Adrenal gland (tissue), 9 donors: ENCODE measurements at regions not wholly inside any gene's neighbourhood (a gene's known extent, or its start where the extent isn't known, plus 50 kb on each side); places are given as distances from the start of the nearest gene placed in this dataset.

Experiments used
- DNase-seq, 7 donors: peaks; one replicate each; pipeline ENCODE4 v3.0.0-alpha.2; 2019 to 2020
- H3K27ac ChIP-seq, 5 donors: fragments of 200-600 bp; sonication (generic) in 4 of 5; 1 replicate in 3 of 5; 2 replicates in 2 of 5; pipeline versions ENCODE4 v1.5.1 to v1.8.0; 2016 to 2020; ENCODE audit warnings: mild to moderate bottlenecking in 1 of 5
- H3K27me3 ChIP-seq: fragments of 200-600 bp; 2 replicates; pipeline ENCODE4 v1.8.0; 2021
- H3K36me3 ChIP-seq, 2 donors: fragments of 200-600 bp; replicated peaks in 1 of 2; 1 replicate in 1 of 2; 2 replicates in 1 of 2; pipeline versions ENCODE4 v1.5.1 to v1.8.0; 2018 to 2022
- H3K4me1 ChIP-seq, 2 donors: fragments of 200-600 bp; replicated peaks in 1 of 2; 1 replicate in 1 of 2; 2 replicates in 1 of 2; pipeline versions ENCODE4 v1.5.1 to v1.8.0; 2018 to 2021
- H3K4me3 ChIP-seq, 4 donors: fragments of 200-600 bp; sonication (generic) in 3 of 4; one replicate each; pipeline ENCODE4 v1.5.1; 2016 to 2018
- H3K9me3 ChIP-seq, 3 donors: fragments of 200-600 bp; sonication (generic) in 1 of 3; replicated peaks in 1 of 3; 1 replicate in 2 of 3; 2 replicates in 1 of 3; pipeline versions ENCODE4 v1.5.1 to v1.8.0; 2016 to 2021
- CTCF ChIP-seq, 6 experiments: fragments of 450-650 bp in 4 of 6; fragments of 200-600 bp in 2 of 6; sonication (generic) in 1 of 6; IDR thresholded peaks; 1 replicate in 5 of 6; 2 replicates in 1 of 6; pipeline versions ENCODE4 v1.5.1 to v1.8.0; 2016 to 2021; ENCODE audit warnings: antibody characterized with exemption in 6 of 6, mild to moderate bottlenecking in 2 of 6, moderate library complexity in 1 of 6
- POLR2A ChIP-seq, 2 donors: fragments of 450-650 bp; IDR thresholded peaks; one replicate each; pipeline ENCODE4 v1.6.1; 2017; ENCODE audit warnings: antibody characterized with exemption in 2 of 2, mild to moderate bottlenecking in 2 of 2, moderate library complexity in 1 of 2
- WGBS, 4 donors: extraction: QIAGEN DNeasy Blood & Tissue Kit in 2 of 4; methylation state at CpG; one replicate each; pipeline versions ENCODE4 v1.1.5 to v1.1.7; 2013 to 2017; 5-methylcytosine and 5-hydroxymethylcytosine counted together
- intact Hi-C, 2 donors: fragments of 100-400 bp; cut with DNase I; formaldehyde crosslinking; loops; one replicate each; pipeline versions ENCODE4 v1.14.1 to v1.15.0; 2022 to 2023
- donor health status: healthy with polysubstance abuse.
- donor health status: Bipolar disorder and iron deficiency.
- donor health status: DM: yes; HTN: yes; CAD: no.
- donor health status: DM: no; HTN: no; CAD: no.
- donor health status: DM: no; HTN: no; CAD: no.

GRCh38 chr1:230575886-230576500, 66.3 kb upstream of the COG2 start:
- Histone ChIP-seq H3K4me1 (peaks cover 4 to 6% of the 10 kb centered on the region in 2 donors), H3K9me3 (no peaks in the 10 kb centered on the region), H3K27me3 (no peaks in the 10 kb centered on the region), H3K36me3 (no peaks in the 10 kb centered on the region), H3K4me3 (no peak overlapping the region), H3K27ac (no peak overlapping the region)
- WGBS, 4 donors: 81 to 93% (median 90%) methylated on average over 3 of the region's 3 CpGs
- no peak for TF ChIP-seq CTCF (IDR thresholded peaks at IDR 0.05)
- TF ChIP-seq POLR2A (IDR thresholded peaks at IDR 0.05): no peak
- intact Hi-C loops: no loop called here
- DNase-seq: no peak

- TF ChIP-seq CTCF (IDR thresholded peaks at IDR 0.05): no peak
- TF ChIP-seq POLR2A (IDR thresholded peaks at IDR 0.05): no peak
- Histone ChIP-seq H3K27me3 (no peaks in the 10 kb centered on the region), H3K4me3 (no peak overlapping the region), H3K4me1 (peaks cover 4 to 6% of the 10 kb centered on the region in 2 donors), H3K27ac (no peak overlapping the region), H3K36me3 (no peaks in the 10 kb centered on the region), H3K9me3 (no peaks in the 10 kb centered on the region)
- DNase-seq: no peak
- WGBS, 4 donors: 80 to 93% (median 84%) methylated on average over 3 of the region's 3 CpGs
- intact Hi-C loops: no loop called here
These were observed 67.8 kb upstream of the COG2 start for GRCh38 chr1:230574502-230574901.

GRCh38 chr1:230573658-230574057, 68.6 kb upstream of the COG2 start:
- Histone ChIP-seq H3K9me3 (no peaks in the 10 kb centered on the region), H3K36me3 (no peaks in the 10 kb centered on the region), H3K4me3 (no peak overlapping the region), H3K27ac (no peak overlapping the region), H3K4me1 (peaks cover 4 to 6% of the 10 kb centered on the region in 2 donors), H3K27me3 (no peaks in the 10 kb centered on the region)
- no peak for DNase-seq
- no peak for TF ChIP-seq CTCF (IDR thresholded peaks at IDR 0.05)
- no peak for TF ChIP-seq POLR2A (IDR thresholded peaks at IDR 0.05)
- WGBS, 4 donors: 78 to 81% (median 80%) methylated on average over 3 of the region's 3 CpGs
- intact Hi-C loops: no loop called here

- no peak for TF ChIP-seq POLR2A (IDR thresholded peaks at IDR 0.05)
- TF ChIP-seq CTCF (IDR thresholded peaks at IDR 0.05): no peak
These were observed 69.9 kb upstream of the COG2 start for GRCh38 chr1:230572121-230573105.

More at GRCh38 chr1:230572121-230573105, 69.9 kb upstream of the COG2 start:
- Histone ChIP-seq H3K27me3 (no peaks in the 10 kb centered on the region), H3K36me3 (no peaks in the 10 kb centered on the region), H3K4me3 (peak overlapping the region in 1 of 4 donors; percentile 7), H3K27ac (no peak overlapping the region), H3K9me3 (no peaks in the 10 kb centered on the region), H3K4me1 (peaks cover 4 to 6% of the 10 kb centered on the region in 2 donors)
- no peak for DNase-seq
- intact Hi-C loops: no loop called here
- 27 to 36% (median 29%) methylated on average over 7 of the region's 7 CpGs for WGBS, 4 donors
